ENCODE measurements at regions not wholly inside any gene's neighbourhood (a gene's known extent, or its start where the extent isn't known, plus 50 kb on each side); places are given as distances from the start of the nearest gene placed in this dataset.

DNA sequence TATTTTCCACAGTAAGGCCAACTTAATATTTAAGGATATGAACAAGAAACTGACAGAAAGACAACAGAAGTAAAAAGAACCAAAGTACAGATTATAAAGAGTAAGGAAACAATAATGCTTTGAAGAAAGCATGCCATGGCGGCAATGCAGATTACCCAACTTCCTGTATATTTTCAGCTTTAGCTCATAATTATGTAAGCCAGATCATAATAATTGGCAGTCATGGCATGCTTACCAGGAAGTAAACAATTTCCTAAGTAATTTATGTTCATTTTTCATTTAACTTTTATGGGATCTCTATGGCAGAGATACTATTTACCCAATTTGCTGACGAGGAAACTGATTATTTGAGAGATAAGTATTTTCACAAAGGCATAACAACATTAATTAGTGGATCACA lies 988.7 kb downstream of the HACE1 start:
- no peak overlapping the region for H3K27ac ChIP-seq (ENCODE audit: low read depth in 1 of 2, low read length in 2 of 2)
- H3K9me3 ChIP-seq (ENCODE audit: control insufficient read depth, low read length), result no peaks in the 10 kb centered on the region
- H3K4me3 ChIP-seq (ENCODE audit: low read length in 2 of 2), result no peak overlapping the region
- intact Hi-C loops (cut with DNase I), result no loop called here
- H3K36me3 ChIP-seq (ENCODE audit: control insufficient read depth in 1 of 2, insufficient read depth in 2 of 2, low read length in 1 of 2), result no peaks in the 10 kb centered on the region
- no peaks in the 10 kb centered on the region for H3K27me3 ChIP-seq (ENCODE audit: control insufficient read depth in 1 of 2, insufficient read depth in 2 of 2, low read length in 1 of 2)
- no peaks in the 10 kb centered on the region for H3K4me1 ChIP-seq (ENCODE audit: control insufficient read depth in 1 of 2, insufficient read depth in 2 of 2, low read length in 2 of 2)
- WGBS, 2 donors, result 72 to 79% methylated on average over 2 of the region's 2 CpGs
- no peak for ATAC-seq (ENCODE audit: low FRiP score)
- DNase-seq, result no peak

DNA sequence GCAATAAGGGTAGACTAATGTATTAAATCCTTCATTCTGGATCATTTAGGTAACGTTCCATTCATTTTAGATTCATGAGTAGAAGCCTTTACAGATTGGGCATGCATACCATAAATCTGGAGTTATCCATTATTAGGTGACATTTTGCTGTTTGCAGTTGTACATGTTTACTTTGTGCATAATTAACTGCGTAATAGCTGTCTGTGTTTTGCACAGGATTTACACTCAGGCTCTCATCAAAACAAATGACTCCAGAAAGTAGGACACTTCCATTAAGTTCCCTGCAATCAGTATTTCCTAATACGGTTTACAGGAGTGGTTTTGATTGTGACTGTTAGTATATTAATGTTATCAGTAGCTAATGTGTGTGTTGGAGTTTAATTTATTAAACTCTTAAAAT lies 997.4 kb downstream of the HACE1 start:
- Histone ChIP-seq H3K36me3 (ENCODE audit: control insufficient read depth in 1 of 2, insufficient read depth in 2 of 2, low read length in 1 of 2) (no peaks in the 10 kb centered on the region), H3K27me3 (ENCODE audit: control insufficient read depth in 1 of 2, insufficient read depth in 2 of 2, low read length in 1 of 2) (no peaks in the 10 kb centered on the region), H3K4me1 (ENCODE audit: control insufficient read depth in 1 of 2, insufficient read depth in 2 of 2, low read length in 2 of 2) (no peaks in the 10 kb centered on the region), H3K9me3 (ENCODE audit: control insufficient read depth, low read length) (no peaks in the 10 kb centered on the region), H3K27ac (ENCODE audit: low read depth in 1 of 2, low read length in 2 of 2) (no peak overlapping the region), H3K4me3 (ENCODE audit: low read length in 2 of 2) (no peak overlapping the region)
- 58 to 60% methylated on average over 3 of the region's 3 CpGs for WGBS, 2 donors
- intact Hi-C loops (cut with DNase I), result no loop called here
- ATAC-seq (ENCODE audit: low FRiP score) (no peak), DNase-seq (no peak)

DNA sequence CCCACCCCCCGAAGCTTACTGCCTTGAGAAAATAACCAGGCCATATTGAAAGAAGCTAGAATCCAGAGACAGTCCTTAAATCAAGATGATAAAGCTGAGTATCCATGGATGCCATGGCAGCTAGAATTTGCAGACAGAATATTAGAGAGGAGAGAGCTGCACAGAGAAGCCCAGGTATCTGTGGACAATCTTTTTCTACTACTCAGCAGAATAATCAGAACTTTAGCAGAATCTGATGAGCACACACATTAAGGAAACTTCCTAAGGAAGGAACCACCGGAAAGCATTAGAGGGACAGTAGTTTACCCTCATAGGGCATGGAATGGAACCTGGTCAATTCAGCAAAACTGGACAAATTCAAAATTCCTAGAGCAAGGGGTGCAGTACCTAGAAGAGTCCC lies 1001.7 kb downstream of the HACE1 start:
- WGBS, 2 donors, result 65 to 77% methylated on average over 2 of the region's 2 CpGs
- H3K27me3 ChIP-seq (ENCODE audit: control insufficient read depth in 1 of 2, insufficient read depth in 2 of 2, low read length in 1 of 2), result no peaks in the 10 kb centered on the region
- no peak overlapping the region for H3K4me3 ChIP-seq (ENCODE audit: low read length in 2 of 2)
- H3K36me3 ChIP-seq (ENCODE audit: control insufficient read depth in 1 of 2, insufficient read depth in 2 of 2, low read length in 1 of 2), result no peaks in the 10 kb centered on the region
- ATAC-seq (ENCODE audit: low FRiP score) (no peak), DNase-seq (no peak)
- H3K4me1 ChIP-seq (ENCODE audit: control insufficient read depth in 1 of 2, insufficient read depth in 2 of 2, low read length in 2 of 2), result no peaks in the 10 kb centered on the region
- intact Hi-C loops (cut with DNase I), result no loop called here
- no peak overlapping the region for H3K27ac ChIP-seq (ENCODE audit: low read depth in 1 of 2, low read length in 2 of 2)
- H3K9me3 ChIP-seq (ENCODE audit: control insufficient read depth, low read length), result no peaks in the 10 kb centered on the region

DNA sequence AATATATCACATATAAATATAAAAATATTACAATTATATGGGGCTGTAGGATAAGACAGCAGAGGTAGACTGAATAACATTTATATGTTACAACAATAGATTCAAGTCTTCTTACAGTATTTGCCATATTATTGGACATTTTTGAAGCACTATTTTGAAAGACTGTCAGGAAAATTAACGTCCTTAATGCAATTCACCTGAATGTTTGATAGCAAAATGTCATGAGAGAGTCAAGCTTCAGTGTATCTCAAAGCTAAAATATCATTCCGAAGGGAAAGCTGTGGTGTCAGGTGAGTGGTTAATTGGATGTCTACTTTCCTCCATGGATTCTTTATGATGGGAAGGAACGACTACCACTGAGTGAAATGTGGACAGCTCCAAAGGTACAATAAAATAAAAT lies 1004.0 kb downstream of the HACE1 start:
- Histone ChIP-seq H3K4me3 (ENCODE audit: low read length in 2 of 2) (no peak overlapping the region), H3K27me3 (ENCODE audit: control insufficient read depth in 1 of 2, insufficient read depth in 2 of 2, low read length in 1 of 2) (no peaks in the 10 kb centered on the region), H3K9me3 (ENCODE audit: control insufficient read depth, low read length) (no peaks in the 10 kb centered on the region), H3K27ac (ENCODE audit: low read depth in 1 of 2, low read length in 2 of 2) (no peak overlapping the region), H3K4me1 (ENCODE audit: control insufficient read depth in 1 of 2, insufficient read depth in 2 of 2, low read length in 2 of 2) (no peaks in the 10 kb centered on the region), H3K36me3 (ENCODE audit: control insufficient read depth in 1 of 2, insufficient read depth in 2 of 2, low read length in 1 of 2) (no peaks in the 10 kb centered on the region)
- intact Hi-C loops (cut with DNase I), result no loop called here
- WGBS, 2 donors, result 60 to 61% methylated on average over 3 of the region's 3 CpGs
- ATAC-seq (ENCODE audit: low FRiP score) (no peak), DNase-seq (no peak)

DNA sequence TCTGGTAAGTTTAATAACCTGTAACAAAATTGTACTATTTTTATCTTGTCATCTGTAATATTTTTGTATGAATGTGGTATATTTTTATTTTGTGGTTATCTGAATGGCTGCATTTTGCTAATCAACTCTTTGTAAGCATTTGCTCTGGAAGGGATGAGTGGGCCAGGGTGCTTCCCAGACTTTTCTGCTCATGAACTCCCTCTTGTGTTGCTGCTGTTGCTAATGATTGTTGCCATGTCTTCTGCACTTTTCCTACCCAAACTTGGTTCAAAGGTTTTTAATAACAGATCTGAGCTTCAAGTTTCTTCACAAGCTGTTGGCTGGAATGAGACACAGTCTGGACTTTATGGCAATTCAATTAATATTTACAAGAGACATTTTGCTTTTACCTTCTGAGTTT lies 1005.7 kb downstream of the HACE1 start:
- intact Hi-C loops (cut with DNase I), result no loop called here
- H3K4me1 ChIP-seq (ENCODE audit: control insufficient read depth in 1 of 2, insufficient read depth in 2 of 2, low read length in 2 of 2), result no peaks in the 10 kb centered on the region
- H3K27ac ChIP-seq (ENCODE audit: low read depth in 1 of 2, low read length in 2 of 2), result no peak overlapping the region
- DNase-seq (no peak), ATAC-seq (ENCODE audit: low FRiP score) (no peak)
- no peak overlapping the region for H3K4me3 ChIP-seq (ENCODE audit: low read length in 2 of 2)
- no peaks in the 10 kb centered on the region for H3K27me3 ChIP-seq (ENCODE audit: control insufficient read depth in 1 of 2, insufficient read depth in 2 of 2, low read length in 1 of 2)
- no peaks in the 10 kb centered on the region for H3K9me3 ChIP-seq (ENCODE audit: control insufficient read depth, low read length)
- no peaks in the 10 kb centered on the region for H3K36me3 ChIP-seq (ENCODE audit: control insufficient read depth in 1 of 2, insufficient read depth in 2 of 2, low read length in 1 of 2)

DNA sequence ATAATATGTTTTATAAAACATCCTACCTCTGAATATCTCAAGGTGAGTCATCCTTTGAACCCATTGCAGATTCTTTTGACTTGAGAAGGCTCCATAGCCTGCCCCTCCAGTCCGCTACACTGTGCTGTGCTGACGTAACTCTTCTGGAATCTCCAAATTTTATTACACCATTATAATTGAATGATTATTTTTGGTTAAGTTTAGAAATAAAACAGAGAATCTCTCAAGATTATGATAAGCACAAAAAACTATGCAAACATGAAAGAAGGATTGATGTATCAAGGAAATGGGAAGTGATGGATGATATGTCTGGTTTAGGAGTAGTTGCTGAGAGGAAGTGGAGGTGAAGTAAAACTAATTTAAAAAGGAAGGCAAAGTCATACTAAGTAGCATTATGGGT lies 1021.3 kb downstream of the HACE1 start:
- DNase-seq, result no peak
- no peaks in the 10 kb centered on the region for H3K9me3 ChIP-seq (ENCODE audit: control insufficient read depth, low read length)
- WGBS, 2 donors, result 38 to 52% methylated on average over 2 of the region's 2 CpGs

DNA sequence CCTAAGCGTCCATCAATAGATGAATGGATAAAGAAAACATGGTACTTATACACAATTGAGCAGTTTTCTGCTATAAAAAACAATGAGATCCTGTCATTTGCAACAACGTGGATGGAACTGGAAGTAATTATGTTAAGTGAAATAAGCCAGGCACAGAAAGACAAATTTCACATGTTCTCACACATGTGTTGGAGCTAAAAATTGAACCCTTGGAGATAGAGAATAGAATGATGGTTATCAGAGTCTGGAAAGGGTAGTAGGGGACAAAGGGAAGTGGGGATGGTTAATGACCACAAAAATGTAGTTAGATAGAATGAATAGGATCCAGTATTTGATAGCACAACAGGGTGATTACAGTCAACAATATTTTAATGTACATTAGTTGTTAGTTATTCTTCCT lies 1033.5 kb downstream of the HACE1 start:
- Histone ChIP-seq H3K4me1 (ENCODE audit: control insufficient read depth in 1 of 2, insufficient read depth in 2 of 2, low read length in 2 of 2) (no peaks in the 10 kb centered on the region), H3K4me3 (ENCODE audit: low read length in 2 of 2) (no peak overlapping the region), H3K27ac (ENCODE audit: low read depth in 1 of 2, low read length in 2 of 2) (no peak overlapping the region), H3K36me3 (ENCODE audit: control insufficient read depth in 1 of 2, insufficient read depth in 2 of 2, low read length in 1 of 2) (no peaks in the 10 kb centered on the region), H3K27me3 (ENCODE audit: control insufficient read depth in 1 of 2, insufficient read depth in 2 of 2, low read length in 1 of 2) (no peaks in the 10 kb centered on the region), H3K9me3 (ENCODE audit: control insufficient read depth, low read length) (no peaks in the 10 kb centered on the region)
- DNase-seq (no peak), ATAC-seq (ENCODE audit: low FRiP score) (no peak)
- 23 to 47% methylated on average over 2 of the region's 2 CpGs for WGBS, 2 donors
- intact Hi-C loops (cut with DNase I), result no loop called here

More for the DNA sequence above, 1021.3 kb downstream of the HACE1 start:
- Histone ChIP-seq H3K27me3 (ENCODE audit: control insufficient read depth in 1 of 2, insufficient read depth in 2 of 2, low read length in 1 of 2) (peaks cover 0 to 1% of the 10 kb centered on the region in 2 donors), H3K36me3 (ENCODE audit: control insufficient read depth in 1 of 2, insufficient read depth in 2 of 2, low read length in 1 of 2) (no peaks in the 10 kb centered on the region), H3K4me1 (ENCODE audit: control insufficient read depth in 1 of 2, insufficient read depth in 2 of 2, low read length in 2 of 2) (no peaks in the 10 kb centered on the region), H3K4me3 (ENCODE audit: low read length in 2 of 2) (no peak overlapping the region), H3K27ac (ENCODE audit: low read depth in 1 of 2, low read length in 2 of 2) (no peak overlapping the region)
- ATAC-seq (ENCODE audit: low FRiP score), result no peak
- intact Hi-C loops (cut with DNase I), result no loop called here

DNA sequence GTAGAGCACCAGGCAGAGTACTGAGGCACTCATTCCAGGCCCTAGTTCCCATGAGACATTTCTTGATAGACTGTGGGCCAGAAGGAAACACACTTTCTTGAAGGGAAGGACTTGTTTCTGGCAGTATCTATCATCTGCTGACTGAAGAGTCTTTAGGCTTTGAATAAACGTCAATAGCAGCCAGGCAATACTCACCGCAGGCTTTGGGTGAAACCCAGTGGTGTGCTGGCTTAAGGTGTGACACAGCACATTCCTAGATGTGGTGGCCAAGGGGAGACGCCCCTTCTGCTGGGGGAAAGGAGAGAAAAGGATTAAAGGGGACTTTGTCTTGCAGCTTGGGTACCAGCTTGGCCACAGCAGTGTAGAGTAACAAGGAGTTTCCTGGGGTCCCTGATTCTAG lies 1039.6 kb downstream of the HACE1 start:
- no peak for ATAC-seq (ENCODE audit: low FRiP score)
- peaks cover 9% of the 10 kb centered on the region for H3K9me3 ChIP-seq (ENCODE audit: control insufficient read depth, low read length)
- no peak for DNase-seq
- intact Hi-C loops (cut with DNase I), result no loop called here
- H3K36me3 ChIP-seq (ENCODE audit: control insufficient read depth in 1 of 2, insufficient read depth in 2 of 2, low read length in 1 of 2), result no peaks in the 10 kb centered on the region
- H3K27me3 ChIP-seq (ENCODE audit: control insufficient read depth in 1 of 2, insufficient read depth in 2 of 2, low read length in 1 of 2), result no peaks in the 10 kb centered on the region
- H3K27ac ChIP-seq (ENCODE audit: low read depth in 1 of 2, low read length in 2 of 2), result no peak overlapping the region
- no peak overlapping the region for H3K4me3 ChIP-seq (ENCODE audit: low read length in 2 of 2)
- no peaks in the 10 kb centered on the region for H3K4me1 ChIP-seq (ENCODE audit: control insufficient read depth in 1 of 2, insufficient read depth in 2 of 2, low read length in 2 of 2)
- WGBS, 2 donors, result 61% methylated on average over 3 of the region's 3 CpGs

DNA sequence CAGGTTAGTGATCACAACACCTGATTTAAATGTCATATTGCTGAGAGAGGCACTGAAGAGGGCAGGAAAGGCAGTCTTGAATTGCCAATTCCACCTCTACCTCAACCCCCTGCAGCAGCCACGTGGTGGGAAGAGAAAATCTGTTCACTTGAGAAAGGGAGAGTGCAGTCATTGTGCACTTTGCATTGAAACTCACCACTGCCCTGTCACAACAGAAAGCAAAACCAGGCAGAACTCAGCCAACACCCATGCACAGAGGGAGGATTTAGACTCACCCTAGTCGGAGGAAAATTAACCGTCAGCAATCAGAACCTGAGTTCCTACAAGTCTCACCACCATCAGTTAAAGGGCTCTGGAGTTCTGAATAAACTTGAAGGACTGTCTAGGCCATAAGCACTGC lies 1040.2 kb downstream of the HACE1 start:
- Histone ChIP-seq H3K9me3 (ENCODE audit: control insufficient read depth, low read length) (peaks cover 9% of the 10 kb centered on the region), H3K27ac (ENCODE audit: low read depth in 1 of 2, low read length in 2 of 2) (no peak overlapping the region), H3K4me1 (ENCODE audit: control insufficient read depth in 1 of 2, insufficient read depth in 2 of 2, low read length in 2 of 2) (no peaks in the 10 kb centered on the region), H3K36me3 (ENCODE audit: control insufficient read depth in 1 of 2, insufficient read depth in 2 of 2, low read length in 1 of 2) (no peaks in the 10 kb centered on the region), H3K27me3 (ENCODE audit: control insufficient read depth in 1 of 2, insufficient read depth in 2 of 2, low read length in 1 of 2) (no peaks in the 10 kb centered on the region), H3K4me3 (ENCODE audit: low read length in 2 of 2) (no peak overlapping the region)
- intact Hi-C loops (cut with DNase I), result no loop called here
- DNase-seq, result no peak
- ATAC-seq (ENCODE audit: low FRiP score), result no peak
- WGBS, 2 donors, result 29 to 32% methylated on average over 3 of the region's 3 CpGs

DNA sequence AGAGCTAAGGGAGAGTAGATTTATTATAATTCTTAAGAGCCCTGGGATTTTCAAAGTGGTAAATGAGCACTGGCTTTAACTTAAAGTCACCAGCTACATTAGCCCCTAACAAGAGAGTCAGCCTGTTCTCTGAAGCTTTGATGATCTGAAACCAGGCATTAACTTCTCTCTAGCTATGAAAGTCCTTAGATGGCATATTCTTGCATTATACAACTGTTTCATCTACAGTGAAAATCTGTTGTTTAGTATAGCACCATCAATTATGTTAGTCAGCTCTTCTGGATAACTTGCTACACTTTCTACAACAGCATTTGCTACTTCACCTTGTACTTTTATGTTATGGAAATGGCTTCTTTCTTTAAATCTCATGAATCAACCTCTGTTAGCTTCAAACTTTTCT lies 1046.7 kb downstream of the HACE1 start:
- no peak overlapping the region for H3K27ac ChIP-seq (ENCODE audit: low read depth in 1 of 2, low read length in 2 of 2)
- no peaks in the 10 kb centered on the region for H3K9me3 ChIP-seq (ENCODE audit: control insufficient read depth, low read length)
- DNase-seq (no peak), ATAC-seq (ENCODE audit: low FRiP score) (no peak)
- H3K27me3 ChIP-seq (ENCODE audit: control insufficient read depth in 1 of 2, insufficient read depth in 2 of 2, low read length in 1 of 2), result no peaks in the 10 kb centered on the region
- H3K4me3 ChIP-seq (ENCODE audit: low read length in 2 of 2), result no peak overlapping the region
- no peaks in the 10 kb centered on the region for H3K36me3 ChIP-seq (ENCODE audit: control insufficient read depth in 1 of 2, insufficient read depth in 2 of 2, low read length in 1 of 2)
- intact Hi-C loops (cut with DNase I), result no loop called here
- no peaks in the 10 kb centered on the region for H3K4me1 ChIP-seq (ENCODE audit: control insufficient read depth in 1 of 2, insufficient read depth in 2 of 2, low read length in 2 of 2)
